ENCODE measurements at regions not wholly inside any gene's neighbourhood (a gene's known extent, or its start where the extent isn't known, plus 50 kb on each side); places are given as distances from the start of the nearest gene placed in this dataset.

DNA sequence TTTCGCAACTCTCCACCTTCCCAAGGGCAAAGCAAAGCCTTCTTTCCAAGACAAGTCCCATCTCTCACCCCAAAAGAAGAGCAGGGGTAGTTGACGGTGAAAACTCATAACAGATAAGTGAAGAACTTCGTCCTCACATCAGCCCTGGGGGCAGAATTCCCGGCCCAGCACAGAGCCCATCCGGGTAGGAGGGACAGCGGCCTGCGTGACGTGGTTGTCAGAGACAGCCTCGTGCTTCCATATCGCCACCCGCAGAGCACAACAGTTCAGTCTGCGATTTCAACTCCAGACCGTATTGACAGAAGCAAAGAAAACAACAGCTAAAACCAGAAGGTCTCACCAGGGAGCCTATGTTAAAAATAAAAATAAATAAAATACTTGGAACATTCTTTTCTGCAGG lies 273.2 kb downstream of the SYK start:
- TF ChIP-seq, protein P1, sequence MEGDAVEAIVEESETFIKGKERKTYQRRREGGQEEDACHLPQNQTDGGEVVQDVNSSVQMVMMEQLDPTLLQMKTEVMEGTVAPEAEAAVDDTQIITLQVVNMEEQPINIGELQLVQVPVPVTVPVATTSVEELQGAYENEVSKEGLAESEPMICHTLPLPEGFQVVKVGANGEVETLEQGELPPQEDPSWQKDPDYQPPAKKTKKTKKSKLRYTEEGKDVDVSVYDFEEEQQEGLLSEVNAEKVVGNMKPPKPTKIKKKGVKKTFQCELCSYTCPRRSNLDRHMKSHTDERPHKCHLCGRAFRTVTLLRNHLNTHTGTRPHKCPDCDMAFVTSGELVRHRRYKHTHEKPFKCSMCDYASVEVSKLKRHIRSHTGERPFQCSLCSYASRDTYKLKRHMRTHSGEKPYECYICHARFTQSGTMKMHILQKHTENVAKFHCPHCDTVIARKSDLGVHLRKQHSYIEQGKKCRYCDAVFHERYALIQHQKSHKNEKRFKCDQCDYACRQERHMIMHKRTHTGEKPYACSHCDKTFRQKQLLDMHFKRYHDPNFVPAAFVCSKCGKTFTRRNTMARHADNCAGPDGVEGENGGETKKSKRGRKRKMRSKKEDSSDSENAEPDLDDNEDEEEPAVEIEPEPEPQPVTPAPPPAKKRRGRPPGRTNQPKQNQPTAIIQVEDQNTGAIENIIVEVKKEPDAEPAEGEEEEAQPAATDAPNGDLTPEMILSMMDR (IDR thresholded peaks at IDR 0.05; ENCODE audit: borderline replicate concordance, extremely low read depth, low read length, poor library complexity, severe bottlenecking): no peak
- no peak for TF ChIP-seq EZH2 (IDR thresholded peaks at IDR 0.05; ENCODE audit: borderline replicate concordance, low read depth, low read length, severe bottlenecking)

Data from DND-41 (cell line).